ENCODE measurements at regions not wholly inside any gene's neighbourhood (a gene's known extent, or its start where the extent isn't known, plus 50 kb on each side); places are given as distances from the start of the nearest gene placed in this dataset.
"Not testable (repeated sequence)": the region's sequence is repeated elsewhere in the genome, so short reads cannot be mapped to it uniquely, and the experiment has no call there.

DNA sequence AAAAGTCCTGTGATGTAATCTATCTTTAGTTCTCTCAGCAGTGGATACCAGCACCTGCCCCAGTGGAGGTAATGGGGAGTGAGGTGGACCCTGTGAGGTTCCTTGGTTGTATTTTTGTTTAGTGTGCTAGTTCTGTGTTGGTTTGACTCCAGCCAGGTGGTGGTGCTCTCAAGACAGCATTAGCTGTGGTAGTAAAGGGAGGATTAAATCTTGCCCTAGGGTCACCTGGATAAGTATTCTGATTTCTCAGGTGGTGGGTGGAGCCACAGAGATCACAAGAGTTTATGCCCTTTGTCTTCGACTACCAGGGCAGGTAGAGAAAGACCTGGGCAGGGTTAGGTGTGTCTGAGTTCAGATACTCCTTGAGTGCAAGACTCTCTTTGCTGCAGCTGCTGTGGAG lies 176.3 kb upstream of the EDA2R start:
- H3K36me3 ChIP-seq (ENCODE audit: control insufficient read depth, insufficient read depth, low read length) = no peaks in the 10 kb centered on the region
- CTCF ChIA-PET = no interaction called here
- H3K27me3 ChIP-seq (ENCODE audit: control insufficient read depth, insufficient read depth, low read length) = no peaks in the 10 kb centered on the region
- DNase-seq (ENCODE audit: low read depth) = no peak
- POLR2A ChIA-PET = no interaction called here
- H3K4me3 ChIP-seq (ENCODE audit: low read depth, low read length) = no peak overlapping the region
- TF ChIP-seq, protein P1, sequence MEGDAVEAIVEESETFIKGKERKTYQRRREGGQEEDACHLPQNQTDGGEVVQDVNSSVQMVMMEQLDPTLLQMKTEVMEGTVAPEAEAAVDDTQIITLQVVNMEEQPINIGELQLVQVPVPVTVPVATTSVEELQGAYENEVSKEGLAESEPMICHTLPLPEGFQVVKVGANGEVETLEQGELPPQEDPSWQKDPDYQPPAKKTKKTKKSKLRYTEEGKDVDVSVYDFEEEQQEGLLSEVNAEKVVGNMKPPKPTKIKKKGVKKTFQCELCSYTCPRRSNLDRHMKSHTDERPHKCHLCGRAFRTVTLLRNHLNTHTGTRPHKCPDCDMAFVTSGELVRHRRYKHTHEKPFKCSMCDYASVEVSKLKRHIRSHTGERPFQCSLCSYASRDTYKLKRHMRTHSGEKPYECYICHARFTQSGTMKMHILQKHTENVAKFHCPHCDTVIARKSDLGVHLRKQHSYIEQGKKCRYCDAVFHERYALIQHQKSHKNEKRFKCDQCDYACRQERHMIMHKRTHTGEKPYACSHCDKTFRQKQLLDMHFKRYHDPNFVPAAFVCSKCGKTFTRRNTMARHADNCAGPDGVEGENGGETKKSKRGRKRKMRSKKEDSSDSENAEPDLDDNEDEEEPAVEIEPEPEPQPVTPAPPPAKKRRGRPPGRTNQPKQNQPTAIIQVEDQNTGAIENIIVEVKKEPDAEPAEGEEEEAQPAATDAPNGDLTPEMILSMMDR (IDR thresholded peaks at IDR 0.05; ENCODE audit: insufficient read depth, low read depth, low read length) = no peak

DNA sequence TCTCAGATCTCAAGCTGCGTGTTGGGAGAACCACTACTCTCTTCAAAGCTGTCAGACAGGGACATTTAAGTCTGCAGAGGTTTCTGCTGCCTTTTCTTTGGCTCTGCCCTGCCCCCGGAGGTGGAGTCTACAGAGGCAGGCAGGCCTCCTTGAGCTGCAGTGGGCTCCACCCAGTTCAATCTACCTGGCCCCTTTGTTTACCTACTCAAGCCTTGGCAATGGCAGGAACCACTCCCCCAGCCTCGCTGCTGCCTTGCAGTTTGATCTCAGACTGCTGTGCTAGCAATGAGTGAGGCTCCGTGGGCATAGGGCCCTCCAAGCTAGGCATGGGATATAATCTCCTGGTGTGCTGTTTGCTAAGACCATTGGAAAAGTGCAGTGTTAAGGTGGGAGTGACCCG lies 155.6 kb upstream of the EDA2R start:
- CTCF ChIA-PET; DNase-seq (ENCODE audit: low read depth); H3K4me3 ChIP-seq (ENCODE audit: low read depth, low read length); POLR2A ChIA-PET; H3K36me3 ChIP-seq (ENCODE audit: control insufficient read depth, insufficient read depth, low read length); H3K27me3 ChIP-seq (ENCODE audit: control insufficient read depth, insufficient read depth, low read length): not testable (repeated sequence)

- no peak for DNase-seq (ENCODE audit: low read depth)
- no peaks in the 10 kb centered on the region for H3K27me3 ChIP-seq (ENCODE audit: control insufficient read depth, insufficient read depth, low read length)
- ChIA-PET CTCF (no interaction called here), POLR2A (no interaction called here)
- H3K36me3 ChIP-seq (ENCODE audit: control insufficient read depth, insufficient read depth, low read length) = no peaks in the 10 kb centered on the region
- no peak overlapping the region for H3K4me3 ChIP-seq (ENCODE audit: low read depth, low read length)
- TF ChIP-seq, protein P1 (IDR thresholded peaks at IDR 0.05; ENCODE audit: insufficient read depth, low read depth, low read length) = no peak
These were observed 127.4 kb upstream of the EDA2R start for GRCh38 chrX:66766318-66766717.

DNA sequence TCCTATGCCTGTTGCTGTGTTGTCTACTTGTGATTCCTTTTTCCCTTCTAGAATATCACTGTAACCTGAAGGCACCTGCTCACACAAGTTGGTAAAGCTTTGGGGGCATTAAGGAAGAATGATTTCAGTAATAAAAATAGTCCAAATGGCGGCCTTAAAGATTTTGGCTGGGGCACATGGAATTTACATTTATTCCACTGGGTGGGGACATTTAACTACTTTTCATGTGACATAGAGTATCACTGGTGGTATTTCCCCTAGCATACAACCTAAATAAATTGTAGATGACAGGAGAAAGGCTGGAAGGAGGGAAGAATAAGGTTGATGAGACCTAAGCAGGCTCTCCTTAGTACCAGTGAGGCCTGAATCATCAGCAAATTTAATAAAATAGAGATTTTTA lies 121.8 kb upstream of the EDA2R start:
- TF ChIP-seq, protein P1 (IDR thresholded peaks at IDR 0.05; ENCODE audit: insufficient read depth, low read depth, low read length) = 0 out of 2 replicates have a peak, but pooled peaks have one; percentile 4
- DNase-seq (ENCODE audit: low read depth) = no peak
- CTCF ChIA-PET = no interaction called here

GRCh38 chrX:66756717-66757116 lies 117.8 kb upstream of the EDA2R start:
- ChIA-PET CTCF (no interaction called here), POLR2A (no interaction called here)
- Histone ChIP-seq H3K36me3 (ENCODE audit: control insufficient read depth, insufficient read depth, low read length) (no peaks in the 10 kb centered on the region), H3K4me3 (ENCODE audit: low read depth, low read length) (no peak overlapping the region), H3K27me3 (ENCODE audit: control insufficient read depth, insufficient read depth, low read length) (no peaks in the 10 kb centered on the region)
- TF ChIP-seq, protein P1 (IDR thresholded peaks at IDR 0.05; ENCODE audit: insufficient read depth, low read depth, low read length) = no peak
- no peak for DNase-seq (ENCODE audit: low read depth)

More for the DNA sequence above, 121.8 kb upstream of the EDA2R start:
- Histone ChIP-seq H3K36me3 (ENCODE audit: control insufficient read depth, insufficient read depth, low read length) (no peaks in the 10 kb centered on the region), H3K4me3 (ENCODE audit: low read depth, low read length) (no peak overlapping the region), H3K27me3 (ENCODE audit: control insufficient read depth, insufficient read depth, low read length) (no peaks in the 10 kb centered on the region)
- POLR2A ChIA-PET = no interaction called here

- Histone ChIP-seq H3K4me3 (ENCODE audit: low read depth, low read length) (no peak overlapping the region), H3K27me3 (ENCODE audit: control insufficient read depth, insufficient read depth, low read length) (no peaks in the 10 kb centered on the region), H3K36me3 (ENCODE audit: control insufficient read depth, insufficient read depth, low read length) (no peaks in the 10 kb centered on the region)
- ChIA-PET POLR2A (no interaction called here), CTCF (no interaction called here)
- TF ChIP-seq, protein P1 (IDR thresholded peaks at IDR 0.05; ENCODE audit: insufficient read depth, low read depth, low read length) = no peak
- no peak for DNase-seq (ENCODE audit: low read depth)
These were observed 112.4 kb upstream of the EDA2R start for GRCh38 chrX:66751136-66751782.

DNA sequence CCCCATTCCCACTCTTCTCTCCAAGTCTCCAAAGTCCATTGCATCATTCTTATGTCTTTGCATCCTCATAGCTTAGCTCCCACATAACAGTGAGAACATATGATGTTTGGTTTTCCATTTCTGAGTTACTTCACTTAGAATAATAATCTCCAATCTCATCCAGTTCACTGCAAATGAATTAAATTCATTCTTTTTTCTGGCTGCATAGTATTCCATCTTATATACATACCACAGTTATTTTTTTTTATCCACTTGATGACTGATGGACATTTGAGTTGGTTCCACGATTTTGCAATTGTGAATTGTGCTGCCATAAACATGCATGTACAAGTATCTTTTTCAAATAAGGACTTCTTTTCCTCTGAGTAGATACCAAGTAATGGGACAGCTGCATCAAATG lies 105.6 kb upstream of the EDA2R start:
- H3K36me3 ChIP-seq (ENCODE audit: control insufficient read depth, insufficient read depth, low read length); POLR2A ChIA-PET; H3K4me3 ChIP-seq (ENCODE audit: low read depth, low read length); CTCF ChIA-PET; DNase-seq (ENCODE audit: low read depth); H3K27me3 ChIP-seq (ENCODE audit: control insufficient read depth, insufficient read depth, low read length): not testable (repeated sequence)

Measured in BJ (cell line).